Omental fat pad (tissue), 3 donors: ENCODE measurements at regions not wholly inside any gene's neighbourhood (a gene's known extent, or its start where the extent isn't known, plus 50 kb on each side); places are given as distances from the start of the nearest gene placed in this dataset.

Source experiments
- ATAC-seq: fragments of 150-250 bp; one replicate; pipeline ENCODE4 v1.9.1; 2016; ENCODE audit warnings: mild to moderate bottlenecking, moderate library complexity; ENCODE audit not compliant: low FRiP score
- DNase-seq: peaks from one replicate; pipeline ENCODE4 v3.0.0-alpha.2; 2019; ENCODE audit warnings: low spot score
- TF ChIP-seq, protein P1 (sequence below), 3 donors: fragments of 450-650 bp; IDR thresholded peaks; one replicate each; pipeline ENCODE4 v1.5.1; 2016 to 2017; ENCODE audit warnings: antibody characterized with exemption in 3 of 3, mild to moderate bottlenecking in 3 of 3, moderate library complexity in 2 of 3

DNA sequence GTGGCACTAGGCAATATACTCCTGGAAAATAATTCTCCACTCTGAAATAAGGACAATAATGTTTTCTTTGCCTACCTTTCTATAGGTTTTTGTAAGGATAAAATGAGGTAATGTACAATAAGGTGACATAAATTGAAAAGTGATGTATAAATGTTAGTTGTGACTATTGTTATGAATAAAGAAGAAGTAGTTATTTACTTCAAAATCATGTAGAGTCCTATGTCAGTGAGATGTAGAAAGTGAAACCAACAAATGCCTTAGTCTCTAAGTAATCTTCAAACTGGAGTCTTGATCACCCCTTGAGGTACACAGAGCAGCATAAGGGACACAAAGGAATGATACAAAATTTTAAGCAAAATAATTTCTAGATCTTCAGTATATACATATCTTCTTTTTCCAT lies 60.3 kb upstream of the TP63 start:
- DNase-seq, result no peak
- ATAC-seq, result no peak
- TF ChIP-seq, protein P1, sequence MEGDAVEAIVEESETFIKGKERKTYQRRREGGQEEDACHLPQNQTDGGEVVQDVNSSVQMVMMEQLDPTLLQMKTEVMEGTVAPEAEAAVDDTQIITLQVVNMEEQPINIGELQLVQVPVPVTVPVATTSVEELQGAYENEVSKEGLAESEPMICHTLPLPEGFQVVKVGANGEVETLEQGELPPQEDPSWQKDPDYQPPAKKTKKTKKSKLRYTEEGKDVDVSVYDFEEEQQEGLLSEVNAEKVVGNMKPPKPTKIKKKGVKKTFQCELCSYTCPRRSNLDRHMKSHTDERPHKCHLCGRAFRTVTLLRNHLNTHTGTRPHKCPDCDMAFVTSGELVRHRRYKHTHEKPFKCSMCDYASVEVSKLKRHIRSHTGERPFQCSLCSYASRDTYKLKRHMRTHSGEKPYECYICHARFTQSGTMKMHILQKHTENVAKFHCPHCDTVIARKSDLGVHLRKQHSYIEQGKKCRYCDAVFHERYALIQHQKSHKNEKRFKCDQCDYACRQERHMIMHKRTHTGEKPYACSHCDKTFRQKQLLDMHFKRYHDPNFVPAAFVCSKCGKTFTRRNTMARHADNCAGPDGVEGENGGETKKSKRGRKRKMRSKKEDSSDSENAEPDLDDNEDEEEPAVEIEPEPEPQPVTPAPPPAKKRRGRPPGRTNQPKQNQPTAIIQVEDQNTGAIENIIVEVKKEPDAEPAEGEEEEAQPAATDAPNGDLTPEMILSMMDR (IDR thresholded peaks at IDR 0.05), result no peak

DNA sequence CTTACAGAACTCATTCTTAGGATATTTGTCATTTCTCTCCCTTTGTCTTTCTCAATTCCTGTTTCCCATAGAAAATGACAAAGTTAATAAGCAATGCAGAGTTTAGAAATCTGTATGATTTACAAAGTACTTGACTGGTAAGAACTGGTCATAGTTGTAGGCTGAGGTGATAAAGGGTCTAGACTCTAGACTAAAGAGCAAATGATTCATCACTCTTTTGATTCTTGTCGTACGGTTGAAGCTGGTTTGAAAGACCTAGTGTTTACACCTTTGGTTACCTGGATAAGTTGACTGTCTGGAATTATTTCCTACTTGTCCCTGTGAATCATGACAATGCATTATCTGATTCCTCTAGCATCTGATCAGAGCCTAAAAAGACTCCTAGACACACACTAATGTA lies 58.9 kb upstream of the TP63 start:
- ATAC-seq (no peak), DNase-seq (no peak)
- TF ChIP-seq, protein P1 (IDR thresholded peaks at IDR 0.05), result no peak

DNA sequence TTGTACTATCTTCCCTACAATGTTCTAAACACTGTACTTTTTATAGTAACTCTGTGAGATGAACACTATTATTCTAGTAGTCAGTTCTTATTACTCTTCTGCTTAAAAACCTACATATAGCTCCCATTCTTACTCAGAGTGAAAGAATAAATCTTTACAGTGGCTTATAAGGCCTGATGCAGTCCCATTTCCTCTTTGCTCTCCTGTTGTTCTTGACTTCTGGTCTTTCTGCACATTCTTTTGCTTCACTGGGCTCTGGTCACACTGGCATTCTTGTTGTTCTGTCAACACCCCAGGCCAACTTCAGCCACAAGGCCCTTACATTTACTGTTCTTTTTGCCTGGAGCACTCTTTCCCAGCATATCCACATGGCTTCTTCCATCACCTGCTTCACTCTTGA lies 58.2 kb upstream of the TP63 start:
- no peak for ATAC-seq
- TF ChIP-seq, protein P1 (IDR thresholded peaks at IDR 0.05), result no peak
- DNase-seq, result no peak

DNA sequence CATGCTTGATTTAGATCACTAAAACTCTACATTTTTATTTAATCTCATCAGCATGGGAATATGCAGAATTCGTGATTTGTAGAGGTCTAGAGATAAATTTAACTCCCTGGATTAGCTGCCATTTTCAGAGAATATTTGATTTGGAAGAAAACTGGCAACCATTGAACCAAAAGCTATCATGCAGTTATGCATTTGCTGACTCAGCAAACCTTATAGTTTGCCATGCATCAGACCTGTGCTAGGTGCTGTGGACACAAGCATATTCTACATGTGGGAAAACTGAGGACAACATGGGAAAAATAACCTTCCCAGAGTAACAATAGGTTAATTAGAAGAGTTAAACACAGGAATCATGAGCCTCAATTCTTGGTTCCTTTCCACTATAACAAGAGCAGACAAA lies 54.7 kb upstream of the TP63 start:
- TF ChIP-seq, protein P1 (IDR thresholded peaks at IDR 0.05), result no peak
- DNase-seq (no peak), ATAC-seq (no peak)

DNA sequence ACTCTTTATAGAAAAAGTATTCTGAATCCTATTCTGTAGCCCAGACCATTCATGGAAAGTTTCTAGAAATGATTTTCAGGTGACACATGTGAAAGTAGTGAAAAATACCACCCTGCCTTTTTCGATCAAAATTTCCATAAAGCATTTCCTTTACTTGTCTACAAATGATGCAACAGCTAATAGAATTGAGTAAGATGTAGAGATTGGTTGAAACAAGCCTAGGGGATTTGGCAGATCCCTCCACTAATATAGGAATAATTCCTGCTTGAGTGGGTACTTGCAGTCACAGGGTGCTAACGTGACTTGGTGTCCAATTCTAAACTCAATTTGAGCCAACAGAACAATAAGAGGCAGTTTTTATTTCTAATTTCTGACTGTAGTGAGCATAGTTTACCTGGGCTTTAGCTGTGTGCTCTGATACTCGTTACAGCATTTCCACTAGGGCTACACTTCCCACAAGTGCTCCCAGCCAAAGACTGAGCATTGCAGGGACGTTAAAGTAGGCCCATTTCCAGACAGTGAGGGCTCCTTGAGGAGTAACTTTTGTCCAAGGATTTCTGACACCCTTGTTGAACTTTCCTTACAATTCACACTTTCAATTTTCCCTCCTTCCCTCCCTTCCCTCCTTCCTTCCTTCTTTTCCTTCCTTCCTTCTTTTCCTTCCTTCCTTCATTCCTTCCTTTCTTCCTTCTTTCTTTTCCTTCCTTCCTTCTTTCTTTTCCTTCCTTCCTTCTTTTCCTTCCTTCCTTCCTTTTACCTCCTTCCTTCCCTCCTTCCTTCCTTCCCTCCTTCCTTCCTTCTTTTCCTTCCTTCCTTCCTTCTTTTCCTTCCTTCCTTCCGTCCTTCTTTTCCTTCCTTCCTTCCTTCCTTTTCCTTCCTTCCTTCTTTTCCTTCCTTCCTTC lies 53.9 kb upstream of the TP63 start:
- ATAC-seq (no peak), DNase-seq (no peak)

DNA sequence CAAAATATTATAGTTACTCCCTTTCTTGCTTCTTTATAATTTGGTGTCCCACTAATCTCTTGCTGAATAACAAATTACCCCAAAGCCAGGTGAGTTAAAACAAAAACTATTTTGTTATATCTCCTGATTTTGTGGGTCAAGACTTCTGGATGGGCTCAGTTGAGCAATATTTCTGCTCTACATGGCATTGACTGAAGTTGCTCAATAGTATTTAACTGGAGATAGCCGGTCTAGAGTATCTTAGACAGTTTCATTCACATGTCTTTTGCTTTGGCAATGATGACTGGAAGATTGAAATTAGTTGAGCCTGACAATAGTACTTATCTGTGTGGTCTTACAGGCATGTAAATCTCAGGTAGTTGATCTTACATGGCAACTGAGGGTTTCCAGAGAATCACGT lies 51.0 kb upstream of the TP63 start:
- no peak for ATAC-seq
- DNase-seq, result no peak
- TF ChIP-seq, protein P1 (IDR thresholded peaks at IDR 0.05), result no peak

More for the DNA sequence above, 53.9 kb upstream of the TP63 start:
- TF ChIP-seq, protein P1 (IDR thresholded peaks at IDR 0.05), result no peak
